ENCODE measurements at regions not wholly inside any gene's neighbourhood (a gene's known extent, or its start where the extent isn't known, plus 50 kb on each side); places are given as distances from the start of the nearest gene placed in this dataset.
"Not testable (repeated sequence)": the region's sequence is repeated elsewhere in the genome, so short reads cannot be mapped to it uniquely, and the experiment has no call there.

DNA sequence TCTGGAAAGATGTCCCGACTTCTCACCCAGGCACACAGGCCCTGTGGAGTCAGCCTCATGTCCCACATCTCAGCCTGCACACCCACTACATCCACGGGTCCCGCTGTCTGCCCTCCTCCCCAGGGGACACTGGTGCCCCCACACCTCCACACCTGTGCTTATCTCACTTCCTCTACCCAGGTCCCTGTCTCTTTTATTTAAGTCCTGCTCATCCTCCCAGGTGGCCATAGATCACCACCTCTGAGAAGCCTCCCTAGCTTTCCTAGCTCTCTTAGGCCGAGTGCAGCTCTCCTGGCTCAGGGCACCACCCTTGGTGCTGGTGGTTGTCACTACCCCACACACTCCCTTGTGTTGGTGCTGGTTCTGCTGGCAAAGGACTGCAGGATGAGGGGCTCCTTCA, 143.6 kb upstream of the PITX1 start:
- DNase-seq: no peak

DNA sequence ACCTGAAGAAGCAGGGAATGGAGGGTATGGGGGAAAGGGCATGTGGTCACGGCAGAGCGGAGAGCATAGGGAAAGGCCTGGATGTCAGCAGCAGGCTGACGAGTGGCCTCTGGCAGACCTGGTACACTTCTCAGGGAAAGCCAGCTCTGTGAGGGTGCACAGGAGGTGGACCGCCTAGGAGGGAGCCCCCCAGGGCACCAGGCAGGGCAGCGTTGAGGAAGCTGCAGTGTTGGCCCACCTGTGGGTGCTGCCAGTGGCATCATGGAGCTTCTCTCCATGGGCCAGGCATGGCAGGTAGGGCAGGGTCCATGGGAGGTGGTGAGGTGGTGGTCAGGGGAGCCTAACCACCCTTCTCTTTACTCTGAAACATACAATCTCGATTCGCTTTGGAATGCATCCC, 143.0 kb upstream of the PITX1 start:
- no peak for DNase-seq

GRCh38 chr5:135174315-135175096, 140.5 kb upstream of the PITX1 start:
- no peak for DNase-seq

- DNase-seq: no peak
These were observed 139.7 kb upstream of the PITX1 start for GRCh38 chr5:135173662-135174290.

DNA sequence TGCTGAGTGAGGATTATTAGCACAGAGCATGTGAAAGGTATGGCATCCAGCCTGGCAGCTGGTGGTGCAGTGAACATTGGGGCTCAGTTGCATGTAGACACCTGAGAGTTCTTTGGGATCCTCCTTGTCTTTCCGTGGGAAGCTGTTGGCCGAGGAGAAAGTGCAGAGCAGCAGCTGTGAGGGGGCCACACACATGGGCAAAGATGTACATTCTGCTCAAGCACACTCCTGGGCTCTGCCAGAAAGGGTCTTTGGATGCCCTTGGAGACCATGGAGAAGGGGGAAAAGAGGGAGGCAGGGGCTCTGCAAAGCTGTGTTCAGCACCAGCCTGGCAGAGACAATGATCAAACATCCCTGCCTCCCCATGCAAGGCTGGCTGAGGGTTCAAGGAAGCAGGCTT, 138.7 kb upstream of the PITX1 start:
- DNase-seq: no peak

DNA sequence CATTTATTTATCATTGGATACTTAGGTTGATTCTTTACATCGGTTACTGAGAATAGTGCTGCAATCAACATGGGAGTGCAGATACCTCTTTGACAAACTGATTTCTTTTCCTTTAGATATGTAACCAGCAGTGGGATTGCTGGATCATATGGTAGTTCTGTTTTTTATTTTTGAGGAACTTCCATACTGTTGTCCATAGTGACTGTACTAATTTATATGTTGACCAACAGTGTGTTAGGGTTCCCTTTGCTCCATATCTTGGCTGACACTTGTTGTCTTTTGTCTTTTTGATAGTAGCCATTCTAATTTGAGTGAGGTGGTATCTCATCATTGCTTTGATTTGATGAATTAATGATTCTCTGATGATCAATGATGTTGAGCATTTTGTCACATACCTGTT, 137.3 kb upstream of the PITX1 start:
- DNase-seq: no peak

DNA sequence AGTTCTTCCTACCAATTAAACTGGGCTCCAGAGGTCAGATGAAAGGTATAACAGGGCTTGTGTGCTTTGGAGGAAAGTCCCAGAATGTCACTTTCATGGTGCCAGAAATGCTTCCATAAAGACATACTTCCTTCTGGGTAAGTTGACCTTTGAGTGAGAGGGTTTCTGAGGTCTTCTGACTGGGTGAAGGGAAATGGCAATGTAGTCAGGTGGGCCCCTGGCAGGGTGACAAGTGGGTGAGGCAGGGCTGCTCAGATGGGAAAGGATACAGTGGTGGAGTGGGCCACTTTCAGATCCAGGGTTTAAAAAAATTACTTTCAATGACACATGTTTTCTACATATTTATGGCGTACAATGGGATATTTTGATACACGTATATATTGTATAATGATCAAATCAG, 136.5 kb upstream of the PITX1 start:
- no peak for DNase-seq

GRCh38 chr5:135169753-135170152, 135.7 kb upstream of the PITX1 start:
- no peak for DNase-seq

DNA sequence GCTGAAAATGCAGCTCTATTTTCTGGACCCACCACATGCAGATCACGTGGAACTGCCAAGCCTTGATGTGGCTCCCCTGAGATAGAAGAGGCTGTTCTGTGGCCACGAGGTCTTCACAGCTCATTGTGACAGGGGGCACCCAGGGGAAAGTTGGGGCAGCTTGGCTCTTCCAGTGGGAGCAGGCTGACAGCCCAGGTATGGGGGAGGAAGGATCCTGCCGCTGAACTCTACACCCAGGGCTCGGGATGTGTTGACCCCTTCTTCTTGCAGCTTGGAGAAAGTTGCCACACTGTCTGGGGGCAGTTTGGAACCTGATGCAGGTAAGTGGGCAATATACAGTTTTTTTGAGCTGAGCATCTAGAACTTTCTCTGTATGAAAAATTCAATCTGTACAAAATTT, 133.6 kb upstream of the PITX1 start:
- DNase-seq: no peak

DNA sequence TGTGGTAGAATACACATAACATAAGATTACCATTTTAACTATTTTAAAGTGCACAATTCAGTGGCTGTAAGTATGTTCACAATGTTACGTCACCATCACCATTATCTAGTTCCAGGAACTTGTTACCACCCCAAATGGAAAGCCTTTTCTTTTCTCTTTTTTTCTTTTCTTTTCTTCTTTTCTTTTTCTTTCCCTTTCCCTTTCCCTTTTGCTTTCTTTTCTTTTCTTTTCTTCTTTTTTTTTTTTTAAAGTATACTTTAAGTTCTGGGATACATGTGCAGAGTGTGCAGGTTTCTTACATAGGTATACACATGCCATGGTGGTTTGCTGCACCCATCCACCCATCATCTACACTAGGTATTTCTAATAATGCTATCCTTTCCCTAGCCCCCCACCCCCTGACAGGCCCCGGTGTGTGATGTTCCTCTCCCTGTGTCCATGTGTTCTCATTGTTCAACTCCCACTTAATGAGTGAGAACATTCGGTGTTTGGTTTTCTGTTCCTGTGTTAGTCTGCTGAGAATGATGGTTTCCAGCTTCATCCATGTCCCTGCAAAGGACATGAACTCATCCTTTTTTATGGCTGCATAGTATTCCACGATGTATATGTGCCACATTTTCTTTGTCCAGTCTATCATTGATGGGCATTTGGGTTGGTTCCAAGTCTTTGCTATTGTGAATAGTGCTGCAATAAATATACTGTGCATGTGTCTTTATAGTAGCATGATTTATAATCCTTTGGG, 131.0 kb upstream of the PITX1 start:
- not testable (repeated sequence) for DNase-seq

GRCh38 chr5:135163964-135164363, 129.9 kb upstream of the PITX1 start:
- DNase-seq: no peak

DNA sequence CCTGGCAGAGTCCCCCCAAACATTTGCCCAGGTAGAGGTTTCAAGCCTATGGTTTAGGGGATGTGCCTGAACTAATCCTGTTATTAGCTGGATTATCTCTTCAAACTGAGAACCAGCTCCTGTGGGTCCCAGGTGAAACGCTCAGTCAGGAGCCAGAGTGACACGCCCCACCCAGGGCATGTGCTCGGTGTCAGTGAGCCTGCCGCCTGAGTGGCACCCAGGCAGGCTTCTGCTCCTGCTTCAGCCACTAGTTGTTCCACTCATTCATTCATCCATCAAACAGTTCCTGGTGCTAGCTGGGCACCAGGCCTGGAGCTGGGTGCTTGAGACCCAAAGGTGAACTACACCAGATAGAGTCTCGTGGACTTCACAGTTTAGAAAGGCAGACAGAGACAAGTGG, 129.4 kb upstream of the PITX1 start:
- DNase-seq: no peak

GRCh38 chr5:135162661-135163265, 128.7 kb upstream of the PITX1 start:
- no peak for DNase-seq

GRCh38 chr5:135161221-135161620, 127.2 kb upstream of the PITX1 start:
- DNase-seq: no peak

DNA sequence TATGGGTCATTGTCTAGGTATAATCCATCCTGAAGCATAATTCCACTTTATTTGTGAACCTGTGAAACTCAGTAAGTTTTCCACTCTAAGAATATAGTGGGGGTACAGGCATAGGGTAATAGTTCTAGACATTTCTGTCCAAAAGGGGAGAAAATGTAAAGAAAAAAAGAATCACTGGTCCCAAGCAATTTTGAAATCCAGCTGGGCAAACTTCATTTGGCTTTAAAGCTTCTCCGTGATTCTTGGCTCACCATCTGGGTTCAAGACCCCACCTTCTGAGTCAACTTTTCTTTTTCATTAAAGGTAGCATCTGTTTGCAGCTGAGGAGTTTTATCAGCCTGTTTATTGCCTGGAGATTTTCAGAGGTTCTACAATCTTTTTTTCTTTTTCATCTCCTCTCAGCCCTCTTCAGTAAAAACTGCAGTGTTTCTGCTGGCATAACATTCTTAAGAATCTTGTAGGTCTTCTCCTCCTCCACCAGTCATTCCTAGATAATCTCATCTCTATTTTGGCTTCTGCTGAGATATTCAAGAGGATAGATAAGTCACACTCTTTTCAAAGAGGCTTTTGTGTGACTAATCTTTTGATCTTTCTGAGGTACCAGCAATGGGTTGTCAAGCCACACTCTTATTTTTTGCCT, 126.1 kb upstream of the PITX1 start:
- DNase-seq: no peak

DNA sequence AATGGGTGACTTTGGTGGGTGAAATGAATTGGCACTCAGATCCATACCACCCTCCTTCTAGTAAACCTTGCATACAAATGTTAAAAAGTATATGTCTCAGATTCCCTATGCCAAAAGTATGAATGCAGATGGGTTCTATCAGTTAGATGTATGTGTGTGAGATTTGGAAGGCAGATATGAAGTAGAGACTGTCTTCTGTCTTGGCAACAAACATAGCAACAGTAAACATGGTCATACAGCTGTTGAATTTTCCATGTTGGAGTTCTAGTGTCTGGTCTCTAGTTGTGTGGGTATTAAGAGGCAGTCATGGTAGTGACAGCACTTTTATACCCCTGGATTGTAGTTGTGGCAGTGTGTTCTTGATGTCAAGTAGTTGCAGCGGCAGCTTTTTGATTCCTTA, 125.6 kb upstream of the PITX1 start:
- DNase-seq: no peak

GRCh38 chr5:135158982-135159381, 125.0 kb upstream of the PITX1 start:
- DNase-seq: no peak

DNA sequence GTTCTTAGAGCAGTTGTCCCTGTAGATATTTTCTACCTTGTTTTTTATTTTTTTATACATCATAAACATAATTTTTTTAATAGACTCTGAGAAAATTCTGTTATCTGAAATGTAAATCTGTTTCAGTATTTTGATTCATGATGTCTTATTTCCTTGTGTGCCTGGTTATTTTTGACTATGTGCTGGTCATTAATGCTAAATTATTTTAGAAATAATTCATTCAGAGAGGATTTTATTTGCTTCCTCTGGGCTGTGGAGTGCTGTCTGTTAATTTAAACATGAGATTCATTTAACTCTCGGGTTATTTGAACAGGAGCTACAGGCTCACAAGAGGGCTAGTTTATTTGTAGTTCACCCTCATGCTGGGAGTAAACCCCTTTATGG, 124.3 kb upstream of the PITX1 start:
- no peak for DNase-seq

GRCh38 chr5:135157421-135158313, 123.6 kb upstream of the PITX1 start:
- no peak for DNase-seq

- no peak for DNase-seq
These were observed 122.8 kb upstream of the PITX1 start for GRCh38 chr5:135156715-135157404.

- no peak for DNase-seq
These were observed 122.3 kb upstream of the PITX1 start for GRCh38 chr5:135156337-135156714.
